ENCODE measurements at regions not wholly inside any gene's neighbourhood (a gene's known extent, or its start where the extent isn't known, plus 50 kb on each side); places are given as distances from the start of the nearest gene placed in this dataset.

DNA sequence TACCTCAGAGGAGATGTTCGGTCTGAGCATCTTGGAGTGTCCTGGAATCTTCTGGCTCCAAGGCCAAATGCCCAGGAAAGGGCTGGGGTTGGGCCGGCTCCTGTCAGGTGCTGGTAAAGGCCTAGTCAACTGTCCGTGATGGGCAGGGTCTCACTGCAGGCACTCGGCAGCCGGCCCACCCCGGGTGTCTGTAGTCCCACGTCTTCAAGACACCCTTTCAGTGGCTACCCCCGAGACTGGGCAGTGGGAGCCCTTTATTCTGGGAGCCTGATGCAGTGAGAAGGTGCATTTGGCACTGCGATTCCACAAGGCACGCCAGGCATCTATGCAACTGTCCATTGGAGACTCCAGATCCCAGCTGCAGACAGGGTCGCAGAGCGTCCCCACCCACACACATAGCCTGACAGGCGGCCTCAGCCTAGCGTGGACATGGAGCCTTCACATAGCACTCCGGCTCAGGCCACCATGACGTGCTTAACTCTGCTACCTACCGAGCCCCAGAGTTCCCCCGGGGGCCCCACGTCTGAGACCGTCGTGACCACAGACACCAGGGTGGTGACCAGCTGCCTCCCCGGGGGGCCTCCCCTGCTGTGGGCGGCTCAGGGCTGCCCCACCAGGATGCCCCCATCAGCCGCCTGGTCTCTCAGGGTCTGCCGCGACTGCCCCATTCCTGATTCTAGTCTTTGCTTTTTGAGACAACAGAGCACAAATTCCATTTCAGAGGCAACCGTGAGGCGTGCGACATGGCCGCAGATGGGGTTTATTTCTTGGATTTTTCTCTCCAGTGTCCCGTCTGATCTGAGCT is 331.8 kb upstream of the SFSWAP start:
- DNase-seq: no peak
- Histone ChIP-seq H3K4me1 (no peaks in the 10 kb centered on the region), H3K9me3 (no peaks in the 10 kb centered on the region), H3K36me3 (no peaks in the 10 kb centered on the region), H3K27me3 (no peaks in the 10 kb centered on the region), H3K4me3 (ENCODE audit: low read depth, low read length) (no peak overlapping the region)
- no peak for TF ChIP-seq CTCF (IDR thresholded peaks at IDR 0.05; ENCODE audit: low read depth, low read length)

DNA sequence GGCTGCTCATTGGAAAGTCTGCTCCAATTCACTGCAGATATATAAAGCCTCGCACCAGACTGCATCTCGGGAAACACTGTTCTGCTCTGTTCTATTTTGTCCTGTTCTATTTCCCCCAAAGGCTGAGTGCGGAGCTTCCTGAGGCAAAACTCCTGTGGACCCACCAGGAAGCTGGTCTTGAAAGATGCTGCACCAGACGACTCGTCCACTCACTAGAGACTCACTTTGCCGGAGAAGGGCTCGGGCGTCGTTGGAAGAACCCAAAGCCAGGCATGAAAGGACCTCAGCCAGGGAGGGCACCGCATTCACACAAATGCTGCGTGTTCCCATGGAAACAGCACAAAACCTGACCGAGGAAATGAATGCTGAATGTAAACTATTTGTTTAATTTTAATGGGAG is 331.2 kb upstream of the SFSWAP start:
- Histone ChIP-seq H3K36me3 (no peaks in the 10 kb centered on the region), H3K9me3 (no peaks in the 10 kb centered on the region), H3K4me1 (no peaks in the 10 kb centered on the region), H3K27me3 (no peaks in the 10 kb centered on the region), H3K4me3 (ENCODE audit: low read depth, low read length) (no peak overlapping the region)
- no peak for TF ChIP-seq CTCF (IDR thresholded peaks at IDR 0.05; ENCODE audit: low read depth, low read length)
- no peak for DNase-seq

GRCh38 chr12:131380220-131380964 is 330.5 kb upstream of the SFSWAP start:
- H3K27me3 ChIP-seq: no peaks in the 10 kb centered on the region
- DNase-seq: no peak
- H3K9me3 ChIP-seq: no peaks in the 10 kb centered on the region; the same call in 1 of the 2 replicates
- no peaks in the 10 kb centered on the region for H3K4me1 ChIP-seq
- H3K36me3 ChIP-seq: no peaks in the 10 kb centered on the region
- TF ChIP-seq CTCF (IDR thresholded peaks at IDR 0.05; ENCODE audit: low read depth, low read length): no peak
- no peak overlapping the region for H3K4me3 ChIP-seq (ENCODE audit: low read depth, low read length)

DNA sequence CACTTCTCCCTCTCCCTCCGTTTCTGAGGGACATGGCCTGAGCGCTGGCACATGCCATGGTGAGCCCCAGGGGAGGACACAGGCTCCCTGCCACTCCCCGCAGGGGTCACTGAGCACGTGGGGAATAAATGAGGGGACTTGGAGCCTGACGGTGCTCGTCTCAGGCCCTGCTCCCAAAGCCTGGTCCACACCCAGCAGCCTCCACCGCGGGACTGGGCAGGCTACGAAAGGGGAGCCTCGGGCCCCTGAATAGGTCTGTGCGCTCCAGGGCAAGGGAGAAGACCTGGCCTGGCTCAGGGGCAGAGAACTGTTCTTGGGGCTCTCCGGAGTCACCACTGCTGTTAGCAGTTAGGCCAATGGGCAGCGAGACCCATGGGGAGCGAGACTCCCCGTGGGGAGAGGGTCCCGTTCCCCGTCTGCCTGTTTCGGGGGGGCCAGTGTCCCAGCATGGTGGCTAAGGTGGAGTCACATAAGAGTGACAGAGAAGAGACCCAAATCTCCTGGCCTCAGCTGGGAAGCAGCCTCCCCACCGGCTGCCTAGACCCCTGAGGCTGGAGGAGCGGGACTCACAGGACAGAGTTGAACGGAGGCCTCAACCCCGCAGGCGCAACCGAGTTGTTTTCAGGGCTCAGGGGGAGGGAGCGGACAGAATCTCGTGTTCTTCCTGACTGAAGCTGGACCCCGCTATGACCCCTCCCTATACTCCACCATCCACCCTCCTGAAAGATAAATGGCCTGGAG is 329.8 kb upstream of the SFSWAP start:
- TF ChIP-seq CTCF (IDR thresholded peaks at IDR 0.05; ENCODE audit: low read depth, low read length): no peak
- Histone ChIP-seq H3K9me3 (no peaks in the 10 kb centered on the region; the same call in 1 of the 2 replicates), H3K4me1 (no peaks in the 10 kb centered on the region), H3K27me3 (no peaks in the 10 kb centered on the region), H3K36me3 (no peaks in the 10 kb centered on the region), H3K4me3 (ENCODE audit: low read depth, low read length) (no peak overlapping the region)
- no peak for DNase-seq

- DNase-seq: no peak
- H3K4me3 ChIP-seq (ENCODE audit: low read depth, low read length): no peak overlapping the region
- no peak for TF ChIP-seq CTCF (IDR thresholded peaks at IDR 0.05; ENCODE audit: low read depth, low read length)
- no peaks in the 10 kb centered on the region for H3K4me1 ChIP-seq
- no peaks in the 10 kb centered on the region; the same call in 1 of the 2 replicates for H3K9me3 ChIP-seq
- H3K27me3 ChIP-seq: no peaks in the 10 kb centered on the region
- no peaks in the 10 kb centered on the region for H3K36me3 ChIP-seq
Observed at GRCh38 chr12:131381716-131382430, 329.0 kb upstream of the SFSWAP start.

Measured in BE2C (cell line).